Fibroblast of the aortic adventitia (primary cell): ENCODE measurements at regions not wholly inside any gene's neighbourhood (a gene's known extent, or its start where the extent isn't known, plus 50 kb on each side); places are given as distances from the start of the nearest gene placed in this dataset.

Experiments
- DNase-seq: peaks from one replicate; pipeline ENCODE4 v3.0.0-alpha.2; 2010; ENCODE audit warnings: low read depth
- H3K4me3 ChIP-seq: 2 replicates; pipeline ENCODE4 v1.5.1; 2011; ENCODE audit warnings: low read depth, mild to moderate bottlenecking, control low read depth, low read length, moderate library complexity
- TF ChIP-seq, protein P1 (sequence below): IDR thresholded peaks from 2 replicates; pipeline ENCODE4 v1.5.1; 2011; ENCODE audit warnings: mild to moderate bottlenecking, low read length, control low read depth, inconsistent platforms; ENCODE audit not compliant: insufficient read depth

DNA sequence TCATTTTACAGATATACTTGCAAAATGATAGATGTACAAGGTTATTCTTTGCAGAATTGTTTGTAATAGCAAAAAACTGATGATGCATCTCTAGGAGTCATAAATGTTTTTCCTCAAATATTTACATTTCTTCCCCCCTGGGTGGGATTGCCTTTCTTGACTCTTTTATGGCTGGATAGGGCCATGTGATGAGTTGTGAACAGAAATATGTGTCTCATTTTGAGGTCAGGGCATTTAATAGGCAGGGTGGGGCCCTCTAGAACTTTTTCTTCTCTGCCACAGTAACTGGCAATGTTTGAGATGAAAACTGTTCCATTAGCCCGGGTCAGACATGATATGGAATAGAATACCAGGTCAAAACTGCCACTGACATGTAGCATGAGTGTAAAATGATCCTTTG, 159.5 kb upstream of the SYNCRIP start:
- TF ChIP-seq, protein P1, sequence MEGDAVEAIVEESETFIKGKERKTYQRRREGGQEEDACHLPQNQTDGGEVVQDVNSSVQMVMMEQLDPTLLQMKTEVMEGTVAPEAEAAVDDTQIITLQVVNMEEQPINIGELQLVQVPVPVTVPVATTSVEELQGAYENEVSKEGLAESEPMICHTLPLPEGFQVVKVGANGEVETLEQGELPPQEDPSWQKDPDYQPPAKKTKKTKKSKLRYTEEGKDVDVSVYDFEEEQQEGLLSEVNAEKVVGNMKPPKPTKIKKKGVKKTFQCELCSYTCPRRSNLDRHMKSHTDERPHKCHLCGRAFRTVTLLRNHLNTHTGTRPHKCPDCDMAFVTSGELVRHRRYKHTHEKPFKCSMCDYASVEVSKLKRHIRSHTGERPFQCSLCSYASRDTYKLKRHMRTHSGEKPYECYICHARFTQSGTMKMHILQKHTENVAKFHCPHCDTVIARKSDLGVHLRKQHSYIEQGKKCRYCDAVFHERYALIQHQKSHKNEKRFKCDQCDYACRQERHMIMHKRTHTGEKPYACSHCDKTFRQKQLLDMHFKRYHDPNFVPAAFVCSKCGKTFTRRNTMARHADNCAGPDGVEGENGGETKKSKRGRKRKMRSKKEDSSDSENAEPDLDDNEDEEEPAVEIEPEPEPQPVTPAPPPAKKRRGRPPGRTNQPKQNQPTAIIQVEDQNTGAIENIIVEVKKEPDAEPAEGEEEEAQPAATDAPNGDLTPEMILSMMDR, result no peak
- H3K4me3 ChIP-seq, result no peak overlapping the region
- no peak for DNase-seq

DNA sequence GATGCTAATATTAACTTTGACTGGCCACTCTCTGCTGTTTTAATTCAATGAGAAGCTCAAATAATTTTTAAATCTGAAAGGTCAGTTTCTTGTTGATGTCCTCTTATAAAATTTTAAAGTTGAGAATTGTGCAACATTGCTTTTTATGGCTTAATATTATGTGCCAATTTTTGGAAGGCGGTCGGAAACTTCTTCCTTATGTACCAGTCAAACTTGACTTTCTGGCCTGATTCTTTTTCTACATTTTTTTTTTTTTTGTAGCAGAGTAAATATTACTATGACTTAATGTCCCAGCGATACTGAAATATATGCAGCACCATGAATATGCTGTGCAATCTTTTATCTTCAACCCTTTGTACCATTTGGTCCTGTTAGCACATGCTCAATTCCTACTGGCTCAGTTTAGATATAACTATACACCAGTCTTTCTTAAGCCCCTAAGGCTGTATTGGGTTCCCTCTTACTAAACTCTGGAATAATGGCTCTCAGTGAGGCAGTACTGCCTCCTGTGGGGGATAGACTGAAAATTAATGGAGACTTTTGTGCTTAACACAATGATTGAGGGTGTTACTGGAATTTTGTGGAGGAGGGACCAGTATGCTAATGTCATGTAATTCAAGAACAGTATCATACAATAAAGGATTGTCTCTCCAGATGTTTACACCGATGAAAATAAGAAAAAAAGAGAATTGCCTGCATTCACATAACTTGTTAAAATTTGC, 156.4 kb upstream of the SYNCRIP start:
- DNase-seq, result no peak
- no peak overlapping the region for H3K4me3 ChIP-seq
- TF ChIP-seq, protein P1, result no peak

DNA sequence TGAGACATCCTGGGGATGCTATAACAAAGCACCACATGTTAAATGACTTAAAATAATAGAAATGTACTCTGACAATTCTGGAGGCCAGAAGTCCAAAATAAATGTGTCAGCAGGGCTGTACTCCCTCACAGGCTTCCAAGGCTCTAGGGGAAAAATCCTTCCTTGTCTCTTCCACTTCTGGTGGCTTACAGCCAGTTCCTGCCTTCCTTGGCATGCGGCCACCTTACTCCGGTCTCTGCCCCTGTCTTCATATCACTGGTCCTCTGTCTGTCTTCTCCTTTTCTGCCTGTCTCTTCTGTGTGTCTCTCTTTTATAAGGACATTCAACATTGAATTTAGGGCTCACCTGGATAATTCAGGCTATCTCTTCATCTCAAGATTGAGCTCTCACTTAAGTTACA, 155.3 kb upstream of the SYNCRIP start:
- TF ChIP-seq, protein P1, result no peak
- DNase-seq, result no peak
- no peak overlapping the region for H3K4me3 ChIP-seq

DNA sequence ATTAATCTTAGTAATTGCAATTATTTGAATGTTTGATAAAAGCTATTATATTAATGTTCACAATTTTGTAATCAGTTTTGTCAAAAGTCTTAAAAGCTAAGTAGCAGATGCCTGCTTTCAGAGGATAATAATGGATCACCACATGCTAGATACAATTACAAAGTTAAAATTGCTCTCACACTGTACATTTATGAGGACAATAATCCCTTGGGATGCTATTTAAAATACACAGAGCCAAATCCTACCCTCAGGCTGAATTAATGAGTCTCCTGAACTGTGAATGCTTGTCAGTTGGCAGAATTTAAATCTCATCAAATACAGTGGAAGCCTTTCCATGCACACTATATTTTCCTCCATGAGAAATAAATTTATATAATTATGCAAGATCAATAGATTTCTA, 153.3 kb upstream of the SYNCRIP start:
- TF ChIP-seq, protein P1, result no peak
- no peak overlapping the region for H3K4me3 ChIP-seq
- no peak for DNase-seq

DNA sequence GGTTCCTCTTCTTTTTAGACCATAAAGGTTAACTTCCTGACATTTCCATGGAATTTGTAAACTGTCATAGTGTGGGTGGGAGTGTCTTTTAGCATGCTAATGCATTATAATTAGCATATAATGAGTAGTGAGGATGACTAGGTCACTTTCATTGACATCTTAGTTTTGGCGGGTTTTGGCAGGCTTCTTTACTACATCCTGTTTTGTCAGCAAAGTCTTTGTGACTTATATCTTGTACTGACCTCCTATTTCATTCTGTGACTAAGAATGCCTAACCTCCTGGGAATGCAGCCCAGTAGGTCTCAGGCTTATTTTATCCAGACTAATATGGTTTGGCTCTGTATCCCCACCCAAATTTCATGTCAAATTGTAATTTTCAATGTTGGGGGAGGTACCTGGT, 149.6 kb upstream of the SYNCRIP start:
- no peak overlapping the region for H3K4me3 ChIP-seq
- peak; percentile 14 for DNase-seq
- TF ChIP-seq, protein P1, result no peak

DNA sequence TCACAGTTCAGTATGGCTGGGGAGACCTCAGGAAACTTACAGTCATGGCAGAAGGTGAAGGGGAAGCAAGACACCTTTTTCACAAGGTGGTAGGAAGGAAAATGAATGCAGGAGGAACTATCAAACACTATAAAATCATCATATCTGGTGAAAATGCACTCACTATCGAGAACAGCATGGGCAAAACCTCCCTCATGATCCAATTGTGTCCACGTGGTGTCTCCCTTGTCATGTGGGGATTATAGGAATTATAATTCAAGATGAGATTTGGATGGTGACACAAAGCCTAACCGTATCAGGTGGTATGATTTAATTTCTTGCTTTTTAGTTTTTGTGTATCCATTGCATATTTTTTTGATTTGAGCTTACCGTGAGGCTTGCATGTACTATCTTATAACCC, 133.2 kb upstream of the SYNCRIP start:
- no peak for DNase-seq
- H3K4me3 ChIP-seq, result no peak overlapping the region
- TF ChIP-seq, protein P1, result no peak

DNA sequence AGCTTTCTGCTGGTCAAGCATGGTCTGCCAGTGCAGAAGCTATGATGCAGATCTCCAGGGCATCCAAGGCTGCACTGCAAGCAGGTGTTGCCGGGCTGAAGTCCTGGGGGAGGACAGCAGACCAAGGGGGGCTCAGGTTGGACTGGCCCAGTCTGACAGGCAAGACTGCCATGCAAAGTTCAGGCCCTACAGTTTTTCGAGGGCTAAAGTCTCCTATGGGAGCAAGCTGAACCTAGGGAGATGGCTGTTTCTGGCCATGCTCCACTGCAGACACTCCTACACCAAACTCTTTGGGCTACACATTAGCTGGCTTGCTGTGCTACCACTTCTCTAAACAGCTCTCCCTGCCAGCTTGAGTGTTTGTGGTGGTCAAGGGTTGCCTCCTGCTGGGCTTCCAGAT, 130.0 kb upstream of the SYNCRIP start:
- no peak overlapping the region for H3K4me3 ChIP-seq
- TF ChIP-seq, protein P1, result no peak
- DNase-seq, result no peak
